Left ventricle myocardium inferior (tissue), 1 donor: ENCODE measurements at regions not wholly inside any gene's neighbourhood (a gene's known extent, or its start where the extent isn't known, plus 50 kb on each side); places are given as distances from the start of the nearest gene placed in this dataset.

Source experiments
- DNase-seq: peaks from one replicate; pipeline ENCODE4 v3.0.0-alpha.2; 2020
- H3K27ac ChIP-seq: fragments of 200-600 bp; replicated peaks from 2 replicates; pipeline ENCODE4 v1.8.0; 2021
- H3K27me3 ChIP-seq: fragments of 200-600 bp; 2 replicates; pipeline ENCODE4 v1.8.0; 2021; ENCODE audit warnings: low read depth
- H3K36me3 ChIP-seq: fragments of 200-600 bp; 2 replicates; pipeline ENCODE4 v1.8.0; 2021
- H3K4me1 ChIP-seq: fragments of 200-600 bp; 2 replicates; pipeline ENCODE4 v1.8.0; 2021
- H3K4me3 ChIP-seq: fragments of 200-600 bp; 2 replicates; pipeline ENCODE4 v1.8.0; 2021; ENCODE audit warnings: mild to moderate bottlenecking, moderate library complexity
- H3K9me3 ChIP-seq: fragments of 200-600 bp; replicated peaks from 2 replicates; pipeline ENCODE4 v1.8.0; 2021
- CTCF ChIP-seq: fragments of 200-600 bp; IDR thresholded peaks from 2 replicates; pipeline ENCODE4 v1.8.0; 2021; ENCODE audit warnings: antibody characterized with exemption, mild to moderate bottlenecking, borderline replicate concordance
- intact Hi-C: fragments of 100-400 bp; cut with micrococcal nuclease; formaldehyde crosslinking; loops from one replicate; pipeline ENCODE4 v1.11.0; 2022
- donor health status: DM: no; HTN: yes; CAD: no; lungs with severe emphysema.

DNA sequence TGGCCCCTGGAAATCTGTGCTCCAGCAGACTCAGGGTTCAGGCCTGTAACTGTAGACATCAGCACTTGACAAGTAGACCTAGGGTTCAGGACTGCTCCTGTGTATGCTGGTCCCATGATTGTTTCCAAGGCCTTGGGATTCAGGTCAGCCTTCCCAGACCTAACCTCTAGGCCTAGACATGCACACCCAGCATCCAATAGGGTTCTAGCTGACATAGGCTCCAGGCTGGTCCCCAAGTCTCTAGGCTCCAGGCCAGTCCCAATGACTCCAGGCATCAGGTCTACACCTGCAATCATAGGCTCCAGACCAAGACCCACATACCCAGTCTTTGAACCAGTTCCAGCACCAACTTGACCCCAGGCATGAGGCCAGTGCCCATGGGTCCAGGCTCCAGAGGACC is 166.2 kb upstream of the GRIA4 start:
- H3K36me3 ChIP-seq, result no peaks in the 10 kb centered on the region
- no peak overlapping the region for H3K27ac ChIP-seq
- H3K9me3 ChIP-seq, result peaks cover 31% of the 10 kb centered on the region
- no peak overlapping the region for H3K4me3 ChIP-seq
- H3K4me1 ChIP-seq, result no peaks in the 10 kb centered on the region
- no peak for DNase-seq
- no peak for TF ChIP-seq CTCF
- intact Hi-C loops, result no loop called here
- no peaks in the 10 kb centered on the region for H3K27me3 ChIP-seq

- intact Hi-C loops, result no loop called here
- Histone ChIP-seq H3K4me1 (no peaks in the 10 kb centered on the region), H3K4me3 (no peak overlapping the region), H3K27me3 (no peaks in the 10 kb centered on the region), H3K9me3 (no peaks in the 10 kb centered on the region), H3K36me3 (no peaks in the 10 kb centered on the region), H3K27ac (no peak overlapping the region)
- no peak for TF ChIP-seq CTCF
- DNase-seq, result no peak
Observed at GRCh38 chr11:105432241-105432995, 177.5 kb upstream of the GRIA4 start.

GRCh38 chr11:105429096-105429910 is 180.6 kb upstream of the GRIA4 start:
- intact Hi-C loops, result no loop called here
- no peak for TF ChIP-seq CTCF
- DNase-seq, result no peak
- Histone ChIP-seq H3K27me3 (no peaks in the 10 kb centered on the region), H3K27ac (no peak overlapping the region), H3K36me3 (no peaks in the 10 kb centered on the region), H3K4me3 (no peak overlapping the region), H3K4me1 (no peaks in the 10 kb centered on the region), H3K9me3 (peaks cover 9% of the 10 kb centered on the region)

- intact Hi-C loops, result no loop called here
- Histone ChIP-seq H3K9me3 (no peaks in the 10 kb centered on the region), H3K27ac (no peak overlapping the region), H3K4me3 (no peak overlapping the region), H3K27me3 (no peaks in the 10 kb centered on the region), H3K36me3 (no peaks in the 10 kb centered on the region), H3K4me1 (no peaks in the 10 kb centered on the region)
- TF ChIP-seq CTCF, result no peak
- no peak for DNase-seq
Observed at GRCh38 chr11:105407101-105407500, 202.8 kb upstream of the GRIA4 start.

- Histone ChIP-seq H3K36me3 (no peaks in the 10 kb centered on the region), H3K27ac (no peak overlapping the region), H3K9me3 (peaks cover 5% of the 10 kb centered on the region), H3K4me3 (no peak overlapping the region), H3K27me3 (no peaks in the 10 kb centered on the region), H3K4me1 (no peaks in the 10 kb centered on the region)
- no peak for TF ChIP-seq CTCF
- intact Hi-C loops, result no loop called here
- no peak for DNase-seq
Observed at GRCh38 chr11:105401269-105401809, 208.5 kb upstream of the GRIA4 start.
